Activated naive CD8-positive, alpha-beta T cell treated with anti-CD3 and anti-CD28 coated beads for 36 hours (primary cell): ENCODE measurements at regions not wholly inside any gene's neighbourhood (a gene's known extent, or its start where the extent isn't known, plus 50 kb on each side); places are given as distances from the start of the nearest gene placed in this dataset.
A peak's percentile ranks its signal among the peaks of the same experiment; 100 is the strongest.

Experiments
- DNase-seq: peaks from one replicate; pipeline ENCODE4 v3.0.0; 2021
- H3K27ac Mint-ChIP-seq: one replicate; pipeline ENCODE4 v1.8.0; 2022; ENCODE audit warnings: mild to moderate bottlenecking, moderate library complexity, mixed read lengths
- H3K27me3 Mint-ChIP-seq: one replicate; pipeline ENCODE4 v1.8.0; 2022; ENCODE audit warnings: mild to moderate bottlenecking, mixed read lengths
- H3K36me3 Mint-ChIP-seq: one replicate; pipeline ENCODE4 v1.8.0; 2021; ENCODE audit warnings: mild to moderate bottlenecking, mixed read lengths
- H3K4me1 Mint-ChIP-seq: one replicate; pipeline ENCODE4 v1.8.0; 2021; ENCODE audit warnings: mixed read lengths
- H3K4me3 Mint-ChIP-seq: one replicate; pipeline ENCODE4 v1.8.0; 2022; ENCODE audit warnings: mild to moderate bottlenecking, moderate library complexity, mixed read lengths
- H3K9me3 Mint-ChIP-seq: one replicate; pipeline ENCODE4 v1.8.0; 2022; ENCODE audit warnings: mixed read lengths

GRCh38 chr14:87837296-87837695, 155.7 kb downstream of the GALC start:
- no peaks in the 10 kb centered on the region for H3K4me1 Mint-ChIP-seq
- no peak for DNase-seq

GRCh38 chr14:87834594-87834993, 158.4 kb downstream of the GALC start:
- no peaks in the 10 kb centered on the region for H3K9me3 Mint-ChIP-seq
- H3K27ac Mint-ChIP-seq, result no peak overlapping the region
- H3K36me3 Mint-ChIP-seq, result no peaks in the 10 kb centered on the region
- H3K4me3 Mint-ChIP-seq, result no peak overlapping the region
- DNase-seq, result no peak
- H3K4me1 Mint-ChIP-seq, result no peaks in the 10 kb centered on the region
- peaks cover 18% of the 10 kb centered on the region for H3K27me3 Mint-ChIP-seq

More at GRCh38 chr14:87837296-87837695, 155.7 kb downstream of the GALC start:
- Mint-ChIP-seq H3K36me3 (no peaks in the 10 kb centered on the region), H3K27ac (no peak overlapping the region), H3K9me3 (no peaks in the 10 kb centered on the region), H3K4me3 (no peak overlapping the region), H3K27me3 (no peaks in the 10 kb centered on the region)

GRCh38 chr14:87833026-87833425, 160.0 kb downstream of the GALC start:
- no peak overlapping the region for H3K4me3 Mint-ChIP-seq
- no peak overlapping the region for H3K27ac Mint-ChIP-seq
- H3K36me3 Mint-ChIP-seq, result no peaks in the 10 kb centered on the region
- no peaks in the 10 kb centered on the region for H3K9me3 Mint-ChIP-seq
- no peak for DNase-seq
- no peaks in the 10 kb centered on the region for H3K4me1 Mint-ChIP-seq
- peaks cover 18% of the 10 kb centered on the region for H3K27me3 Mint-ChIP-seq

GRCh38 chr14:87830443-87831096, 162.4 kb downstream of the GALC start:
- no peak overlapping the region for H3K4me3 Mint-ChIP-seq
- DNase-seq, result no peak
- H3K27me3 Mint-ChIP-seq, result peaks cover 18% of the 10 kb centered on the region
- no peaks in the 10 kb centered on the region for H3K4me1 Mint-ChIP-seq
- no peaks in the 10 kb centered on the region for H3K36me3 Mint-ChIP-seq
- no peaks in the 10 kb centered on the region for H3K9me3 Mint-ChIP-seq
- no peak overlapping the region for H3K27ac Mint-ChIP-seq

GRCh38 chr14:87829543-87829942, 163.4 kb downstream of the GALC start:
- no peaks in the 10 kb centered on the region for H3K36me3 Mint-ChIP-seq
- no peaks in the 10 kb centered on the region for H3K4me1 Mint-ChIP-seq
- H3K27ac Mint-ChIP-seq, result no peak overlapping the region
- DNase-seq, result no peak
- H3K4me3 Mint-ChIP-seq, result no peak overlapping the region
- peaks cover 18% of the 10 kb centered on the region for H3K27me3 Mint-ChIP-seq
- no peaks in the 10 kb centered on the region for H3K9me3 Mint-ChIP-seq

- H3K9me3 Mint-ChIP-seq, result no peaks in the 10 kb centered on the region
- no peaks in the 10 kb centered on the region for H3K27me3 Mint-ChIP-seq
Measured at GRCh38 chr14:87824266-87824665, 168.7 kb downstream of the GALC start.

GRCh38 chr14:87816416-87816815, 176.6 kb downstream of the GALC start:
- Mint-ChIP-seq H3K27ac (no peak overlapping the region), H3K9me3 (peaks cover 7% of the 10 kb centered on the region), H3K4me1 (no peaks in the 10 kb centered on the region), H3K36me3 (no peaks in the 10 kb centered on the region), H3K4me3 (no peak overlapping the region), H3K27me3 (peaks cover 11% of the 10 kb centered on the region)
- no peak for DNase-seq

More at GRCh38 chr14:87824266-87824665, 168.7 kb downstream of the GALC start:
- Mint-ChIP-seq H3K4me3 (no peak overlapping the region), H3K27ac (no peak overlapping the region), H3K36me3 (no peaks in the 10 kb centered on the region), H3K4me1 (no peaks in the 10 kb centered on the region)
- DNase-seq, result no peak

GRCh38 chr14:87815121-87815520, 177.9 kb downstream of the GALC start:
- peaks cover 15% of the 10 kb centered on the region for H3K27me3 Mint-ChIP-seq
- H3K36me3 Mint-ChIP-seq, result no peaks in the 10 kb centered on the region
- no peaks in the 10 kb centered on the region for H3K4me1 Mint-ChIP-seq
- H3K9me3 Mint-ChIP-seq, result peaks cover 7% of the 10 kb centered on the region
- no peak overlapping the region for H3K27ac Mint-ChIP-seq
- no peak overlapping the region for H3K4me3 Mint-ChIP-seq
- DNase-seq, result no peak

- Mint-ChIP-seq H3K36me3 (no peaks in the 10 kb centered on the region), H3K9me3 (peaks cover 7% of the 10 kb centered on the region), H3K27ac (no peak overlapping the region), H3K4me1 (no peaks in the 10 kb centered on the region), H3K27me3 (peaks cover 12% of the 10 kb centered on the region), H3K4me3 (no peak overlapping the region)
- no peak for DNase-seq
Measured at GRCh38 chr14:87813686-87814085, 179.3 kb downstream of the GALC start.

- no peak for DNase-seq
- Mint-ChIP-seq H3K4me3 (no peak overlapping the region), H3K36me3 (no peaks in the 10 kb centered on the region)
Measured at GRCh38 chr14:87813211-87813610, 179.8 kb downstream of the GALC start.

GRCh38 chr14:87811246-87811645, 181.7 kb downstream of the GALC start:
- no peaks in the 10 kb centered on the region for H3K4me1 Mint-ChIP-seq
- DNase-seq, result no peak
- H3K36me3 Mint-ChIP-seq, result no peaks in the 10 kb centered on the region
- H3K9me3 Mint-ChIP-seq, result no peaks in the 10 kb centered on the region
- no peak overlapping the region for H3K27ac Mint-ChIP-seq
- peaks cover 8% of the 10 kb centered on the region for H3K27me3 Mint-ChIP-seq
- no peak overlapping the region for H3K4me3 Mint-ChIP-seq

More at GRCh38 chr14:87813211-87813610, 179.8 kb downstream of the GALC start:
- Mint-ChIP-seq H3K4me1 (no peaks in the 10 kb centered on the region), H3K9me3 (peaks cover 4% of the 10 kb centered on the region), H3K27me3 (peaks cover 8% of the 10 kb centered on the region), H3K27ac (no peak overlapping the region)

GRCh38 chr14:87810711-87811110, 182.3 kb downstream of the GALC start:
- H3K36me3 Mint-ChIP-seq, result no peaks in the 10 kb centered on the region
- no peak overlapping the region for H3K27ac Mint-ChIP-seq
- H3K4me3 Mint-ChIP-seq, result no peak overlapping the region
- no peak for DNase-seq
- H3K9me3 Mint-ChIP-seq, result no peaks in the 10 kb centered on the region
- H3K4me1 Mint-ChIP-seq, result no peaks in the 10 kb centered on the region
- peaks cover 8% of the 10 kb centered on the region for H3K27me3 Mint-ChIP-seq

- Mint-ChIP-seq H3K4me3 (no peak overlapping the region), H3K27me3 (peaks cover 4% of the 10 kb centered on the region), H3K36me3 (no peaks in the 10 kb centered on the region), H3K9me3 (no peaks in the 10 kb centered on the region), H3K4me1 (no peaks in the 10 kb centered on the region), H3K27ac (no peak overlapping the region)
- DNase-seq, result no peak
Measured at GRCh38 chr14:87809261-87809660, 183.7 kb downstream of the GALC start.

GRCh38 chr14:87805315-87805723, 187.7 kb downstream of the GALC start:
- DNase-seq, result peak; percentile 48

GRCh38 chr14:87800216-87800615, 192.8 kb downstream of the GALC start:
- no peaks in the 10 kb centered on the region for H3K36me3 Mint-ChIP-seq
- no peaks in the 10 kb centered on the region for H3K4me1 Mint-ChIP-seq
- H3K4me3 Mint-ChIP-seq, result no peak overlapping the region
- DNase-seq, result no peak
- H3K9me3 Mint-ChIP-seq, result no peaks in the 10 kb centered on the region
- H3K27me3 Mint-ChIP-seq, result peaks cover 11% of the 10 kb centered on the region
- H3K27ac Mint-ChIP-seq, result no peak overlapping the region

More at GRCh38 chr14:87805315-87805723, 187.7 kb downstream of the GALC start:
- Mint-ChIP-seq H3K4me3 (no peak overlapping the region), H3K9me3 (no peaks in the 10 kb centered on the region), H3K36me3 (no peaks in the 10 kb centered on the region), H3K4me1 (no peaks in the 10 kb centered on the region), H3K27me3 (no peaks in the 10 kb centered on the region), H3K27ac (no peak overlapping the region)

GRCh38 chr14:87799400-87799799, 193.6 kb downstream of the GALC start:
- Mint-ChIP-seq H3K4me3 (no peak overlapping the region), H3K9me3 (no peaks in the 10 kb centered on the region), H3K36me3 (no peaks in the 10 kb centered on the region), H3K27me3 (peaks cover 11% of the 10 kb centered on the region), H3K27ac (no peak overlapping the region), H3K4me1 (no peaks in the 10 kb centered on the region)
- no peak for DNase-seq
